ENCODE measurements at regions not wholly inside any gene's neighbourhood (a gene's known extent, or its start where the extent isn't known, plus 50 kb on each side); places are given as distances from the start of the nearest gene placed in this dataset.

GRCh38 chr4:83207497-83208101 is 77.0 kb downstream of the COQ2 start:
- H3K9me3 ChIP-seq = no peaks in the 10 kb centered on the region
- no peak for ATAC-seq
- H3K4me3 ChIP-seq = no peak overlapping the region
- 43 to 65% methylated on average over 6 of the region's 6 CpGs for WGBS, 2 donors (ENCODE audit: low coverage in 1 of 2)
- no peak overlapping the region for H3K27ac ChIP-seq
- no peaks in the 10 kb centered on the region for H3K36me3 ChIP-seq
- no peak for TF ChIP-seq EP300 (IDR thresholded peaks at IDR 0.05)
- TF ChIP-seq, protein P1, sequence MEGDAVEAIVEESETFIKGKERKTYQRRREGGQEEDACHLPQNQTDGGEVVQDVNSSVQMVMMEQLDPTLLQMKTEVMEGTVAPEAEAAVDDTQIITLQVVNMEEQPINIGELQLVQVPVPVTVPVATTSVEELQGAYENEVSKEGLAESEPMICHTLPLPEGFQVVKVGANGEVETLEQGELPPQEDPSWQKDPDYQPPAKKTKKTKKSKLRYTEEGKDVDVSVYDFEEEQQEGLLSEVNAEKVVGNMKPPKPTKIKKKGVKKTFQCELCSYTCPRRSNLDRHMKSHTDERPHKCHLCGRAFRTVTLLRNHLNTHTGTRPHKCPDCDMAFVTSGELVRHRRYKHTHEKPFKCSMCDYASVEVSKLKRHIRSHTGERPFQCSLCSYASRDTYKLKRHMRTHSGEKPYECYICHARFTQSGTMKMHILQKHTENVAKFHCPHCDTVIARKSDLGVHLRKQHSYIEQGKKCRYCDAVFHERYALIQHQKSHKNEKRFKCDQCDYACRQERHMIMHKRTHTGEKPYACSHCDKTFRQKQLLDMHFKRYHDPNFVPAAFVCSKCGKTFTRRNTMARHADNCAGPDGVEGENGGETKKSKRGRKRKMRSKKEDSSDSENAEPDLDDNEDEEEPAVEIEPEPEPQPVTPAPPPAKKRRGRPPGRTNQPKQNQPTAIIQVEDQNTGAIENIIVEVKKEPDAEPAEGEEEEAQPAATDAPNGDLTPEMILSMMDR (IDR thresholded peaks at IDR 0.05) = no peak
- no peak for TF ChIP-seq POLR2AphosphoS5 (IDR thresholded peaks at IDR 0.05)
- TF ChIP-seq POLR2A (IDR thresholded peaks at IDR 0.05) = no peak
- H3K27me3 ChIP-seq = no peaks in the 10 kb centered on the region
- H3K4me1 ChIP-seq = no peaks in the 10 kb centered on the region

DNA sequence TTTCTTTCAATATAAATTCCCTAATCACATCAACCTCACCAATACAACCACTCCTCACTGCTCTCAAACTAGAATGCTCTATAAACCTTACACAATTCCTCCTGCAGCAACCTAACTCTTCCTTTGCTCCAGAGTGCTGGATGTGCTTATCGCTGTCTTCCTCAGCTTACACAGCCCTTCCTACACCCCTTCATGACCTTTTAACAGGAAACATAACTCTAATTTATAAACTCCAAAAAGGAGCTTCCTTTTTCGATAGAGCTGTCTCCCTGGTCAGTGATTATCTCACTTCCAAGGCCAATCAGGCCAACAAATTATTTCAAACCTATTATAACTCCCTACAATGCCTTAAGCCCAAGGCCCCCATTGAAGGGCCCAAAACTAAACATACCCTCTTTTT is 78.8 kb downstream of the COQ2 start:
- Histone ChIP-seq H3K27me3 (no peaks in the 10 kb centered on the region), H3K4me1 (no peaks in the 10 kb centered on the region), H3K9me3 (no peaks in the 10 kb centered on the region), H3K27ac (no peak overlapping the region), H3K4me3 (no peak overlapping the region), H3K36me3 (no peaks in the 10 kb centered on the region)
- TF ChIP-seq POLR2A (IDR thresholded peaks at IDR 0.05) (no peak), POLR2AphosphoS5 (IDR thresholded peaks at IDR 0.05) (no peak), EP300 (IDR thresholded peaks at IDR 0.05) (no peak)
- TF ChIP-seq, protein P1 (IDR thresholded peaks at IDR 0.05) = no peak
- no peak for ATAC-seq
- WGBS, 2 donors (ENCODE audit: low coverage in 1 of 2) = 29 to 41% methylated on average over 2 of the region's 2 CpGs

GRCh38 chr4:83204731-83205130 is 79.9 kb downstream of the COQ2 start:
- 0 to 60% methylated on average over 2 to 3 of the region's 3 CpGs for WGBS, 2 donors (ENCODE audit: low coverage in 1 of 2)

GRCh38 chr4:83201761-83202160 is 82.8 kb downstream of the COQ2 start:
- H3K27me3 ChIP-seq = no peaks in the 10 kb centered on the region
- H3K4me3 ChIP-seq = no peak overlapping the region
- H3K4me1 ChIP-seq = no peaks in the 10 kb centered on the region
- 84 to 97% methylated on average over 3 to 4 of the region's 4 CpGs for WGBS, 2 donors (ENCODE audit: low coverage in 1 of 2)
- no peaks in the 10 kb centered on the region for H3K36me3 ChIP-seq
- ATAC-seq = no peak
- H3K27ac ChIP-seq = no peak overlapping the region
- H3K9me3 ChIP-seq = peaks cover 0 to 8% (median 0%) of the 10 kb centered on the region in 3 donors
- TF ChIP-seq, protein P1 (IDR thresholded peaks at IDR 0.05) = no peak
- TF ChIP-seq POLR2A (IDR thresholded peaks at IDR 0.05) (no peak), EP300 (IDR thresholded peaks at IDR 0.05) (no peak), POLR2AphosphoS5 (IDR thresholded peaks at IDR 0.05) (no peak)

More at GRCh38 chr4:83204731-83205130, 79.9 kb downstream of the COQ2 start:
- TF ChIP-seq EP300 (IDR thresholded peaks at IDR 0.05) (no peak), POLR2A (IDR thresholded peaks at IDR 0.05) (no peak), POLR2AphosphoS5 (IDR thresholded peaks at IDR 0.05) (no peak)
- TF ChIP-seq, protein P1 (IDR thresholded peaks at IDR 0.05) = no peak
- Histone ChIP-seq H3K27ac (no peak overlapping the region), H3K4me1 (no peaks in the 10 kb centered on the region), H3K36me3 (no peaks in the 10 kb centered on the region), H3K27me3 (no peaks in the 10 kb centered on the region), H3K4me3 (no peak overlapping the region), H3K9me3 (no peaks in the 10 kb centered on the region)
- ATAC-seq = no peak

DNA sequence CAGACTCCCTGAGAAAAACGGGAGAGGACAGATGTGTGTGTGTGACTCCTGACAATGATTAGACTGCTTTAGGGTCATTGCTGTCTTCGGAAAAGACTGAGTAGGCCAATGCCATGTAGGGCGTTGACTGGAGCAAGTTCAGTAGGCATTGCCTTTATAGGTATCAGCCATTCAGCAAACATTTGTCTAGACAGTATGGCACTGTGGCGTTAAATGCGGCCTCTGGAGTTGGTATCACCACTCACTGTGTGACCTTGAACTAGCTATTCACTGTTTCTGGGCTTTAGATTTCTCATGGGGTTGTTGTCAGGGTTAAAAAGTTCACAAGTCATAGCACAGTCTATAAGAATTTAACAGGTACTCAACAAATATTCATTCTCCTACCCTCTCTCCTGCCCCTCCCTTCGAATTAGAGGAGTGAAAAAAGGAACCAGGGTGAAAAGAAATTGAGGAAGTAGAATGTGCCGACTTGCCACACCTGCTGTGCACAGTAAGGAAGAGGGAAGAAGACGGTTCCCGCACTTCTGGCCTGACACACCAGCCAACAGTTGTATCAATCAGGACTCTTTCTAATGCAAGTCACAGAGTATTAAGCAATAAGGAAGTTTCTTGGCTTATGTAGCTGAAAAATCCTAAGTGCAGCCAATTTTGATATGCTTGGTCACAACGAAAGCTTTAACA is 83.2 kb upstream of the PLAC8 start:
- Histone ChIP-seq H3K36me3 (no peaks in the 10 kb centered on the region), H3K9me3 (peaks cover 0 to 8% (median 0%) of the 10 kb centered on the region in 3 donors), H3K27ac (no peak overlapping the region), H3K4me1 (no peaks in the 10 kb centered on the region), H3K27me3 (no peaks in the 10 kb centered on the region), H3K4me3 (no peak overlapping the region)
- ATAC-seq = peak; percentile 66
- 54 to 80% methylated on average over 7 to 10 of the region's 10 CpGs for WGBS, 2 donors (ENCODE audit: low coverage in 1 of 2)
- TF ChIP-seq POLR2AphosphoS5 (IDR thresholded peaks at IDR 0.05) (no peak), EP300 (IDR thresholded peaks at IDR 0.05) (no peak), POLR2A (IDR thresholded peaks at IDR 0.05) (no peak)
- TF ChIP-seq, protein P1 (IDR thresholded peaks at IDR 0.05) = no peak
